Peyer's patch (tissue), 4 donors: ENCODE measurements at regions not wholly inside any gene's neighbourhood (a gene's known extent, or its start where the extent isn't known, plus 50 kb on each side); places are given as distances from the start of the nearest gene placed in this dataset.
"Not testable (repeated sequence)": the region's sequence is repeated elsewhere in the genome, so short reads cannot be mapped to it uniquely, and the experiment has no call there.

Experiments
- DNase-seq, 3 donors: peaks; one replicate each; pipeline ENCODE4 v3.0.0-alpha.2; 2017 to 2019
- H3K27ac ChIP-seq, 4 donors: fragments of 200-600 bp; sonication (generic); one replicate each; pipeline ENCODE4 v1.5.1; 2016 to 2019
- H3K27me3 ChIP-seq, 2 donors: fragments of 200-600 bp; sonication (generic); one replicate each; pipeline ENCODE4 v1.5.1; 2019
- H3K36me3 ChIP-seq, 3 donors: fragments of 200-600 bp; sonication (generic); one replicate each; pipeline ENCODE4 v1.5.1; 2016 to 2019
- H3K4me1 ChIP-seq, 4 donors: fragments of 200-600 bp; sonication (generic); one replicate each; pipeline ENCODE4 v1.5.1; 2016 to 2019
- H3K4me3 ChIP-seq, 4 donors: fragments of 200-600 bp; sonication (generic); 1 replicate in 3 of 4; 2 replicates in 1 of 4; pipeline ENCODE4 v1.5.1; 2016 to 2019; ENCODE audit warnings: mild to moderate bottlenecking in 1 of 4
- H3K9me3 ChIP-seq, 4 donors: fragments of 200-600 bp; sonication (generic); one replicate each; pipeline ENCODE4 v1.5.1; 2016 to 2019; ENCODE audit warnings: mild to moderate bottlenecking in 1 of 4
- POLR2A ChIP-seq, 2 donors: fragments of 450-650 bp; IDR thresholded peaks; one replicate each; pipeline ENCODE4 v1.5.1; 2017; ENCODE audit warnings: antibody characterized with exemption in 2 of 2, mild to moderate bottlenecking in 2 of 2, moderate library complexity in 2 of 2
- TF ChIP-seq, protein P1 (sequence below), 6 experiments: fragments of 450-650 bp in 4 of 6; fragments of 200-600 bp in 2 of 6; sonication (generic) in 1 of 6; IDR thresholded peaks; one replicate each; pipeline ENCODE4 v1.5.1; 2017 to 2019; ENCODE audit warnings: antibody characterized with exemption in 6 of 6, mild to moderate bottlenecking in 3 of 6, moderate library complexity in 1 of 6

DNA sequence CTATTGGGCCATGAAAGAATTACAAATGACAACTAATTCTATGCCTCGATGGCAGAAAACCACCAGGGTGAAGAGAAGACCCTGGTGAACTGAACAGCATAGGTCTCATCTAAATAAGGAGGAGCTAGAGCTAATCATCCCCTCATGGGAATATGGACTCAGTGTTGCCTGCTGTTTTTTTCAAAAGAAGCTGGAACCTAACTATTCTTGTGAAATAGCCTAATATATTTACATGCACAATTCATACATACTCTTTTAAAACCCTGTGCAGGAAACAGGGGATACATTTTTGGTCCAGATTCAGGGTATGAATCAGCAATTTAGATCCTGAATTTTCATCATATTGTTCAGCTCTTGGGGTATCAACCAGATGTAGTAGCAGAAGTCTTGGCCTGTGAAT, 560.6 kb downstream of the TOX3 start:
- Histone ChIP-seq H3K9me3 (no peaks in the 10 kb centered on the region), H3K4me1 (no peaks in the 10 kb centered on the region), H3K36me3 (no peaks in the 10 kb centered on the region), H3K27me3 (no peaks in the 10 kb centered on the region), H3K4me3 (no peak overlapping the region), H3K27ac (no peak overlapping the region)
- no peak for DNase-seq
- TF ChIP-seq POLR2A (IDR thresholded peaks at IDR 0.05) = no peak
- TF ChIP-seq, protein P1, sequence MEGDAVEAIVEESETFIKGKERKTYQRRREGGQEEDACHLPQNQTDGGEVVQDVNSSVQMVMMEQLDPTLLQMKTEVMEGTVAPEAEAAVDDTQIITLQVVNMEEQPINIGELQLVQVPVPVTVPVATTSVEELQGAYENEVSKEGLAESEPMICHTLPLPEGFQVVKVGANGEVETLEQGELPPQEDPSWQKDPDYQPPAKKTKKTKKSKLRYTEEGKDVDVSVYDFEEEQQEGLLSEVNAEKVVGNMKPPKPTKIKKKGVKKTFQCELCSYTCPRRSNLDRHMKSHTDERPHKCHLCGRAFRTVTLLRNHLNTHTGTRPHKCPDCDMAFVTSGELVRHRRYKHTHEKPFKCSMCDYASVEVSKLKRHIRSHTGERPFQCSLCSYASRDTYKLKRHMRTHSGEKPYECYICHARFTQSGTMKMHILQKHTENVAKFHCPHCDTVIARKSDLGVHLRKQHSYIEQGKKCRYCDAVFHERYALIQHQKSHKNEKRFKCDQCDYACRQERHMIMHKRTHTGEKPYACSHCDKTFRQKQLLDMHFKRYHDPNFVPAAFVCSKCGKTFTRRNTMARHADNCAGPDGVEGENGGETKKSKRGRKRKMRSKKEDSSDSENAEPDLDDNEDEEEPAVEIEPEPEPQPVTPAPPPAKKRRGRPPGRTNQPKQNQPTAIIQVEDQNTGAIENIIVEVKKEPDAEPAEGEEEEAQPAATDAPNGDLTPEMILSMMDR (IDR thresholded peaks at IDR 0.05) = no peak

DNA sequence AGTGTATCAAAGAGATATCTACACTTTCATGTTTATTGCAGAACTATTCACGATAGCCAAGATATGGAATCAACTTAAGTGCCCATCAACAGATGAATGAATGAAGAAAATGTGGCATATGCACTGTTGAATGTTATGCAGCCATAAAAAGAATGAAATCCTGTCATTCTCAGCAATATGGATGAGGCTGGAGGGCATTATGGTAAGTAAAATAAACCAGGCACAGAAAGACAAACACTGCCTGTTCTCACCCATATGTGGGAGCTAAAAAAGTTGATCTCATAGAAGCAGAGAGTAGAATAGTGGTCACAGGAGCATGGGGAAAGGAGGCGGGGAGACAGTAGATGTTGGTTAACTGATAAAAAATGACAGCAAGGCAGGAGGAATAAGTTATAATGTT, 561.8 kb downstream of the TOX3 start:
- DNase-seq = no peak
- Histone ChIP-seq H3K27ac (no peak overlapping the region), H3K36me3 (no peaks in the 10 kb centered on the region), H3K9me3 (no peaks in the 10 kb centered on the region), H3K4me3 (no peak overlapping the region), H3K27me3 (no peaks in the 10 kb centered on the region), H3K4me1 (no peaks in the 10 kb centered on the region)
- TF ChIP-seq POLR2A (IDR thresholded peaks at IDR 0.05) = no peak
- TF ChIP-seq, protein P1 (IDR thresholded peaks at IDR 0.05) = no peak

DNA sequence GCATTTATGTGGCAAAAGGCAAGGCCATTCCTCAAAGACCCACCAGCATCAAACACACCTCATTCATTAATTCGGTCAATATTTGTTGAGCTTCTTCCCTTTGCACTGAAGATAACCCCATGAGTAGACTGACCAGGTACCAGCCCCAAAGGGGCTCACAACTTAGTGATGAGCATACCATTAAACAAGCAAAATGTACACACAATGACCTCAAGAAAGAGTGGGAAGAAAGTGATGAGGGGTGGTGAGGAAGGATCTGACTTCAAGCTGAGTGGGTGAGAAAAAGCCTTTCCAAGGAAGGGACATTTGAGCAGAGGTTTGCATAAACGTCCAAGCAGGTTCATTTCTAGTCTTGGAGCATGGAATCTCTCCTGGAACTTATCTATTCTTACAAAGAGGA, 562.5 kb downstream of the TOX3 start:
- DNase-seq = no peak
- Histone ChIP-seq H3K4me3 (no peak overlapping the region), H3K27me3 (no peaks in the 10 kb centered on the region), H3K27ac (no peak overlapping the region), H3K4me1 (no peaks in the 10 kb centered on the region), H3K36me3 (no peaks in the 10 kb centered on the region), H3K9me3 (no peaks in the 10 kb centered on the region)
- no peak for TF ChIP-seq POLR2A (IDR thresholded peaks at IDR 0.05)
- TF ChIP-seq, protein P1 (IDR thresholded peaks at IDR 0.05) = no peak

DNA sequence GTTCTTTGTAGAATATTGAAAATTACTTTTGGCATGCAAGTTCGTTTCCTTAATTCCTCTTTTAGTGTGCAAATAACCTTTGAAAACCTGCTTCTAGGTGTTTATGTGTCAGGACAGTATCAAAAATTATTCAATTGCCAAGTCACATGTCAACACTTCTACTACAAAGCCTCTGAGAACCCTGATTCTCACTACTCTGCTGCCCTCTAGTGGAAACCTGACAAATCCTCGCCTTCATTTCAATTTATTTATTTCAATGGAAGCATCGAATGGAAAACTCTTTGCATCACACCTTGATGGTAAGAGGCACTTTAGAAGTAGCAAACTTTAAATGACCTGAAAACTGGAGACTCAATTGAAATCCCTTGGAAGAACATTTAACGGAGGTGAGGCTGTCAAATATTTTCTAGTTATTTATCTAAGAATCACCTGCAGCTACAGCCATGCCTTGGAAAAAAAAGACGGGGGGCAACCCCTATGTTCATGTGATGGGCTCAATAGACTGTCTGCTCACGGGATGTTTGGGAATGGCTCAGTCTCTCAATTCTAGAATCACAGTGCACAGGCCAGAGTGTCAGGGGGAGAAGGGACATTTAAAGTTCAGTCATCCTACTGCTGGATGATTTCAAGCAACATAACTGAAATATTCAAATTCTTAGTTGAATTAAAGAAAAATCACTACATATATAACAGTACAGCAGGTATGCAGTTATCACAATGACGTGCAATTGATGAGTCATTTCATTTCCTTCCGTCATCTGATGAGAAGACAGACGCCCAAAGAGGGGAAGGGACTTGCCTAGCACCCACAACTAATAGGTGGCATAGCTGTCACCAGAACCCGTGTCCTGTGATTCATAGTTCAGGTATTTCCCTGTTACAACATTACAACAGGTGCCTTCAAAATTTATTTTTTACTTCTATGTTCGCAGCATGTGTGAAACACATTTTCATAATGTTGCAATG, 563.9 kb downstream of the TOX3 start:
- DNase-seq = peak in 1 of 3 donors; percentile 69
- Histone ChIP-seq H3K36me3 (no peaks in the 10 kb centered on the region), H3K27ac (no peak overlapping the region), H3K9me3 (no peaks in the 10 kb centered on the region), H3K4me1 (no peaks in the 10 kb centered on the region), H3K4me3 (no peak overlapping the region), H3K27me3 (no peaks in the 10 kb centered on the region)
- TF ChIP-seq, protein P1 (IDR thresholded peaks at IDR 0.05) = peak in 5 of 6 experiments; percentile 15 to 79 (median 75)
- TF ChIP-seq POLR2A (IDR thresholded peaks at IDR 0.05) = no peak

DNA sequence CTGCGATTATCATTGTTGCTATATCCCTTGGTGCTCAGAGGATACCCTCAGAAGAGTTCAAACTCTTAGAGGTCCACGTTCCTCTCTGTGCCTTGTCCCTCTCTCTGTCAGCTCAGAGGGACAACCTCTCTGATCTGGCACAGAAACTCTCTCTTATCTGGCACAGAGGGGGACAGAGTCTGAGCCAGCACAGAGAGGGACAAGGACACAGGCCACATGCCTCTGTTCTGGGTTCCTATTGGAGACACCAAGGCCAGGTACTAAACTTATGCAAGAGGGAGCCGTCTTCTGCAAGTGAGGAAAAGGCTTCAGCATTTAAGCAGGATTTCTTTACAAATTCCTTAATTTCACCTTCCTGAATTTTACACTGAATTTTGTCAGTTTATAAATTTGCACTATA, 565.2 kb downstream of the TOX3 start:
- Histone ChIP-seq H3K4me1 (no peaks in the 10 kb centered on the region), H3K9me3 (no peaks in the 10 kb centered on the region), H3K27me3 (no peaks in the 10 kb centered on the region), H3K4me3 (no peak overlapping the region), H3K36me3 (no peaks in the 10 kb centered on the region), H3K27ac (no peak overlapping the region)
- DNase-seq = no peak
- TF ChIP-seq, protein P1 (IDR thresholded peaks at IDR 0.05) = no peak
- TF ChIP-seq POLR2A (IDR thresholded peaks at IDR 0.05) = no peak

DNA sequence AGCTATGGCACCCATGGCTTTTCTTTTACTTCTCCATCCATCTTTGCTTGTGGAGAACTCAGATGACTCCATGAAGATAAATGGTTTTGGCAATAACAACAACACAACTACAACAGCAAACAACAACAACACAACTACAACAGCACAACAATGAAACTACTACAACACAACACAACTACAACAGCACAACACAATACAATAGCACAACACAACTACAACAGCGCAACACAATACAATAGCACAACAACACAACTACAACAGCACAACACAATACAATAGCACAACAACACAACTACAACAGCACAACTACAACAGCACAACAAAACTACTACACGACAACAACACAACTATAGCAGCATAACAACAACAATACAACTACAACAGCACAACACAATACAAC, 569.4 kb downstream of the TOX3 start:
- not testable (repeated sequence) for H3K4me3 ChIP-seq, H3K9me3 ChIP-seq, H3K4me1 ChIP-seq, H3K27me3 ChIP-seq, DNase-seq, H3K36me3 ChIP-seq, H3K27ac ChIP-seq
